ENCODE measurements at regions not wholly inside any gene's neighbourhood (a gene's known extent, or its start where the extent isn't known, plus 50 kb on each side); places are given as distances from the start of the nearest gene placed in this dataset.

DNA sequence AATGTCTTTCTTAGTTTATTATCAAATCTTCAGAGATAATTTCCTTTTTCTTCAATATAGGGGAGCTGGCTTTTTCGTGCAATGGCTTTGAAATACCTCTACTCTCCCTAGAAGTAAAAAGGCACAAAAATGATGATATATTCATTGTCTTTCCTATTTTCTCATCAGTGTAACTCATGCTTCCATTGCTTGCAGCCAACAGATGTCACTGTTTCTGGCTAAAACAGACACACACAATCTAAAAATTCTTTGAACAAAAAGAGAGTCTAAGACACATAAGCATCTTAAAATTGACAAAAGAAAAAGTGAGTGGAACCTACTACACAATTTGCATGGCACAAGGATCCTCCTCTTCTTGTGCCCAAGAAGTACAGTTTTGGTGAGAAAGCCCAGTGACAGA lies 448.7 kb upstream of the VRK2 start:
- TF ChIP-seq TOX (CRISPR knock-in tag; IDR thresholded peaks at IDR 0.05; ENCODE audit: borderline replicate concordance) (no peak), CSDC2 (CRISPR knock-in tag; IDR thresholded peaks at IDR 0.05) (no peak), ISL1 (CRISPR knock-in tag; IDR thresholded peaks at IDR 0.05) (no peak), ZC3H10 (CRISPR knock-in tag; IDR thresholded peaks at IDR 0.05) (no peak), ZFP30 (CRISPR knock-in tag; IDR thresholded peaks at IDR 0.05) (no peak), ZNF8 (CRISPR knock-in tag; IDR thresholded peaks at IDR 0.05) (no peak), BACH2 (CRISPR knock-in tag; IDR thresholded peaks at IDR 0.05; ENCODE audit: borderline replicate concordance) (no peak)
- TF ChIP-seq, protein P1, sequence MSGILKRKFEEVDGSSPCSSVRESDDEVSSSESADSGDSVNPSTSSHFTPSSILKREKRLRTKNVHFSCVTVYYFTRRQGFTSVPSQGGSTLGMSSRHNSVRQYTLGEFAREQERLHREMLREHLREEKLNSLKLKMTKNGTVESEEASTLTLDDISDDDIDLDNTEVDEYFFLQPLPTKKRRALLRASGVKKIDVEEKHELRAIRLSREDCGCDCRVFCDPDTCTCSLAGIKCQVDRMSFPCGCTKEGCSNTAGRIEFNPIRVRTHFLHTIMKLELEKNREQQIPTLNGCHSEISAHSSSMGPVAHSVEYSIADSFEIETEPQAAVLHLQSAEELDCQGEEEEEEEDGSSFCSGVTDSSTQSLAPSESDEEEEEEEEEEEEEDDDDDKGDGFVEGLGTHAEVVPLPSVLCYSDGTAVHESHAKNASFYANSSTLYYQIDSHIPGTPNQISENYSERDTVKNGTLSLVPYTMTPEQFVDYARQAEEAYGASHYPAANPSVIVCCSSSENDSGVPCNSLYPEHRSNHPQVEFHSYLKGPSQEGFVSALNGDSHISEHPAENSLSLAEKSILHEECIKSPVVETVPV (CRISPR knock-in tag; IDR thresholded peaks at IDR 0.05): no peak
- TF ChIP-seq, protein P2, sequence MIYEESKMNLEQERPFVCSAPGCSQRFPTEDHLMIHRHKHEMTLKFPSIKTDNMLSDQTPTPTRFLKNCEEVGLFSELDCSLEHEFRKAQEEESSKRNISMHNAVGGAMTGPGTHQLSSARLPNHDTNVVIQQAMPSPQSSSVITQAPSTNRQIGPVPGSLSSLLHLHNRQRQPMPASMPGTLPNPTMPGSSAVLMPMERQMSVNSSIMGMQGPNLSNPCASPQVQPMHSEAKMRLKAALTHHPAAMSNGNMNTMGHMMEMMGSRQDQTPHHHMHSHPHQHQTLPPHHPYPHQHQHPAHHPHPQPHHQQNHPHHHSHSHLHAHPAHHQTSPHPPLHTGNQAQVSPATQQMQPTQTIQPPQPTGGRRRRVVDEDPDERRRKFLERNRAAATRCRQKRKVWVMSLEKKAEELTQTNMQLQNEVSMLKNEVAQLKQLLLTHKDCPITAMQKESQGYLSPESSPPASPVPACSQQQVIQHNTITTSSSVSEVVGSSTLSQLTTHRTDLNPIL (CRISPR knock-in tag; IDR thresholded peaks at IDR 0.05; ENCODE audit: low read depth): no peak
- ATAC-seq: no peak

DNA sequence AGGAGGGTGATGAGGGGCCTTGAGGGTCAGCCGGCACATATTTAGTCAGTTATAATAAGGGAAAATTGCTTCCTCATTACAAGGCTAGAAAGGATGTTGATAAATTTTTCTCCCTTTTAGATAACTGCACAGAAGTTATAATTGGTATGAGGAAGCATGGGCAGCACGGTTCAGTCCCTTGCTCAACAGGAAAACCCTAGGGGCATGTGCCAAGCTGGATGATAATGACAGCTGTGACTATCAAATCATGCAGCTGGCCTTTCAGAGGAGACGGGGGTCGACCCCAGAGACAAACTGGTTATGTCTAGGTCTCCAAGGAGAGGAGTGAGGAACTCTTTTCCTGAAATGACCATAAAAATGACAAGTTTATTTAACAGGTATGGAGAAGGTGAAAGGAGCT lies 448.1 kb upstream of the VRK2 start:
- TF ChIP-seq GLIS3 (CRISPR knock-in tag; IDR thresholded peaks at IDR 0.05) (no peak), TOX (CRISPR knock-in tag; IDR thresholded peaks at IDR 0.05; ENCODE audit: borderline replicate concordance) (no peak), ZNF70 (CRISPR knock-in tag; IDR thresholded peaks at IDR 0.05) (no peak), ZFP30 (CRISPR knock-in tag; IDR thresholded peaks at IDR 0.05) (no peak), PPARA (CRISPR knock-in tag; IDR thresholded peaks at IDR 0.05; ENCODE audit: borderline replicate concordance) (no peak), ZNF8 (CRISPR knock-in tag; IDR thresholded peaks at IDR 0.05) (no peak), BACH2 (CRISPR knock-in tag; IDR thresholded peaks at IDR 0.05; ENCODE audit: borderline replicate concordance) (no peak), ZNF565 (CRISPR knock-in tag; conservative IDR thresholded peaks at IDR 0.05; ENCODE audit: low read depth) (no peak)
- TF ChIP-seq, protein P2 (CRISPR knock-in tag; IDR thresholded peaks at IDR 0.05; ENCODE audit: low read depth): no peak
- ATAC-seq: no peak

DNA sequence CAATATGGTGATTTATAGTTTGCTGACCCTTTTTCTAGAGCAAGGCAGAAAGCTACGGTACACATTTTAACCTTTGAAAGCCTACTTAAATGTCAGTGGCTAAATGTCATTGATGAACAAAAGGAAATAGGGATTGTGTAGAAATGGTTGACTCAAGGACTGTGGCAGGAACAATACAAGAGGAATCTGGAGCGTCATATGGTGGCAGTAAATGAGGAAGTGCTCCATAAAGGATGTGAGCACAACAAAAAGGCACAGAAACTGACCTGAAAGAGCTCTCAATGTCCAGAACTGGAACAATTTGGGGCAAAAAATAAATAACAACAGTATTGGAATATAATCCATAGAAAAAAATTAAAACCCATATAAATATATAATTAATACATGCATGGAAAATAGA lies 443.9 kb upstream of the VRK2 start:
- TF ChIP-seq SNAI2 (CRISPR knock-in tag; IDR thresholded peaks at IDR 0.05): no peak
- TF ChIP-seq, protein P3, sequence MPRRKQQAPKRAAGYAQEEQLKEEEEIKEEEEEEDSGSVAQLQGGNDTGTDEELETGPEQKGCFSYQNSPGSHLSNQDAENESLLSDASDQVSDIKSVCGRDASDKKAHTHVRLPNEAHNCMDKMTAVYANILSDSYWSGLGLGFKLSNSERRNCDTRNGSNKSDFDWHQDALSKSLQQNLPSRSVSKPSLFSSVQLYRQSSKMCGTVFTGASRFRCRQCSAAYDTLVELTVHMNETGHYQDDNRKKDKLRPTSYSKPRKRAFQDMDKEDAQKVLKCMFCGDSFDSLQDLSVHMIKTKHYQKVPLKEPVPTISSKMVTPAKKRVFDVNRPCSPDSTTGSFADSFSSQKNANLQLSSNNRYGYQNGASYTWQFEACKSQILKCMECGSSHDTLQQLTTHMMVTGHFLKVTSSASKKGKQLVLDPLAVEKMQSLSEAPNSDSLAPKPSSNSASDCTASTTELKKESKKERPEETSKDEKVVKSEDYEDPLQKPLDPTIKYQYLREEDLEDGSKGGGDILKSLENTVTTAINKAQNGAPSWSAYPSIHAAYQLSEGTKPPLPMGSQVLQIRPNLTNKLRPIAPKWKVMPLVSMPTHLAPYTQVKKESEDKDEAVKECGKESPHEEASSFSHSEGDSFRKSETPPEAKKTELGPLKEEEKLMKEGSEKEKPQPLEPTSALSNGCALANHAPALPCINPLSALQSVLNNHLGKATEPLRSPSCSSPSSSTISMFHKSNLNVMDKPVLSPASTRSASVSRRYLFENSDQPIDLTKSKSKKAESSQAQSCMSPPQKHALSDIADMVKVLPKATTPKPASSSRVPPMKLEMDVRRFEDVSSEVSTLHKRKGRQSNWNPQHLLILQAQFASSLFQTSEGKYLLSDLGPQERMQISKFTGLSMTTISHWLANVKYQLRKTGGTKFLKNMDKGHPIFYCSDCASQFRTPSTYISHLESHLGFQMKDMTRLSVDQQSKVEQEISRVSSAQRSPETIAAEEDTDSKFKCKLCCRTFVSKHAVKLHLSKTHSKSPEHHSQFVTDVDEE (CRISPR knock-in tag; IDR thresholded peaks at IDR 0.05): no peak
- TF ChIP-seq, protein P4, sequence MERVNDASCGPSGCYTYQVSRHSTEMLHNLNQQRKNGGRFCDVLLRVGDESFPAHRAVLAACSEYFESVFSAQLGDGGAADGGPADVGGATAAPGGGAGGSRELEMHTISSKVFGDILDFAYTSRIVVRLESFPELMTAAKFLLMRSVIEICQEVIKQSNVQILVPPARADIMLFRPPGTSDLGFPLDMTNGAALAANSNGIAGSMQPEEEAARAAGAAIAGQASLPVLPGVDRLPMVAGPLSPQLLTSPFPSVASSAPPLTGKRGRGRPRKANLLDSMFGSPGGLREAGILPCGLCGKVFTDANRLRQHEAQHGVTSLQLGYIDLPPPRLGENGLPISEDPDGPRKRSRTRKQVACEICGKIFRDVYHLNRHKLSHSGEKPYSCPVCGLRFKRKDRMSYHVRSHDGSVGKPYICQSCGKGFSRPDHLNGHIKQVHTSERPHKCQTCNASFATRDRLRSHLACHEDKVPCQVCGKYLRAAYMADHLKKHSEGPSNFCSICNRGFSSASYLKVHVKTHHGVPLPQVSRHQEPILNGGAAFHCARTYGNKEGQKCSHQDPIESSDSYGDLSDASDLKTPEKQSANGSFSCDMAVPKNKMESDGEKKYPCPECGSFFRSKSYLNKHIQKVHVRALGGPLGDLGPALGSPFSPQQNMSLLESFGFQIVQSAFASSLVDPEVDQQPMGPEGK (CRISPR knock-in tag; IDR thresholded peaks at IDR 0.05; ENCODE audit: borderline replicate concordance): no peak
- TF ChIP-seq, protein P1 (CRISPR knock-in tag; IDR thresholded peaks at IDR 0.05): no peak
- TF ChIP-seq, protein P2 (CRISPR knock-in tag; IDR thresholded peaks at IDR 0.05; ENCODE audit: low read depth): no peak
- TF ChIP-seq ZNF8 (CRISPR knock-in tag; IDR thresholded peaks at IDR 0.05): no peak
- no peak for TF ChIP-seq ZFP30 (CRISPR knock-in tag; IDR thresholded peaks at IDR 0.05)
- TF ChIP-seq ARNTL (CRISPR knock-in tag; IDR thresholded peaks at IDR 0.05; ENCODE audit: borderline replicate concordance, low read depth): no peak
- TF ChIP-seq ESRRG (CRISPR knock-in tag; IDR thresholded peaks at IDR 0.05): no peak
- no peak for TF ChIP-seq ZC3H10 (CRISPR knock-in tag; IDR thresholded peaks at IDR 0.05)
- no peak for ATAC-seq

All from SK-N-SH treated with all-trans-retinoic acid at 6 μM for 48 hours (cell line).